Spleen (tissue), 7 donors: ENCODE measurements at regions not wholly inside any gene's neighbourhood (a gene's known extent, or its start where the extent isn't known, plus 50 kb on each side); places are given as distances from the start of the nearest gene placed in this dataset.

Source experiments
- CTCF ChIP-seq, 11 experiments: fragments of 200-600 bp in 7 of 11; fragments of 450-650 bp in 4 of 11; sonication (generic) in 4 of 11; IDR thresholded peaks in 8 of 11; conservative IDR thresholded peaks in 3 of 11; 1 replicate in 7 of 11; 2 replicates in 4 of 11; pipeline versions ENCODE4 v1.4.0 to v1.8.0; 2016 to 2021; ENCODE audit warnings: antibody characterized with exemption in 11 of 11, inconsistent platforms in 4 of 11, mild to moderate bottlenecking in 1 of 11
- POLR2AphosphoS5 ChIP-seq, 3 donors: sonication (generic); formaldehyde crosslinking; IDR thresholded peaks; one replicate each; pipeline ENCODE4 v1.5.1; 2017; ENCODE audit warnings: antibody characterized with exemption in 3 of 3
- donor health status: DM: no; HTN: no; CAD: no; lungs with moderate emphysema.
- donor health status: DM: no; HTN: no; CAD: no.
- donor health status: DM: no; HTN: no; CAD: no.

GRCh38 chr3:13715961-13716360 is 163.9 kb downstream of the WNT7A start:
- TF ChIP-seq CTCF (IDR thresholded peaks at IDR 0.05 in 8 of 11, conservative IDR thresholded peaks at IDR 0.05 in 3 of 11) (no peak), POLR2AphosphoS5 (IDR thresholded peaks at IDR 0.05) (no peak)
